ENCODE measurements at regions not wholly inside any gene's neighbourhood (a gene's known extent, or its start where the extent isn't known, plus 50 kb on each side); places are given as distances from the start of the nearest gene placed in this dataset.
"Not testable (repeated sequence)": the region's sequence is repeated elsewhere in the genome, so short reads cannot be mapped to it uniquely, and the experiment has no call there.

- in situ Hi-C loops (cut with HindIII; ENCODE audit: low sequenced_read_pairs) = no loop called here
Observed at GRCh38 chr13:110015253-110015652, 228.9 kb upstream of the IRS2 start.

GRCh38 chr13:110014719-110015118 is 228.3 kb upstream of the IRS2 start:
- in situ Hi-C loops (cut with HindIII; ENCODE audit: low sequenced_read_pairs) = no loop called here
- DNase-seq (ENCODE audit: low spot score) = no peak

More at GRCh38 chr13:110015253-110015652, 228.9 kb upstream of the IRS2 start:
- DNase-seq (ENCODE audit: low spot score) = no peak

- in situ Hi-C loops (cut with HindIII; ENCODE audit: low sequenced_read_pairs) = no loop called here
- DNase-seq (ENCODE audit: low spot score) = no peak
Observed at GRCh38 chr13:110012102-110012739, 225.8 kb upstream of the IRS2 start.

- in situ Hi-C loops (cut with HindIII; ENCODE audit: low sequenced_read_pairs) = no loop called here
- no peak for DNase-seq (ENCODE audit: low spot score)
Observed at GRCh38 chr13:110010404-110011138, 224.2 kb upstream of the IRS2 start.

GRCh38 chr13:110008816-110009215 is 222.4 kb upstream of the IRS2 start:
- in situ Hi-C loops (cut with HindIII; ENCODE audit: low sequenced_read_pairs) = no loop called here

GRCh38 chr13:110006304-110006703 is 219.9 kb upstream of the IRS2 start:
- DNase-seq (ENCODE audit: low spot score) = no peak
- in situ Hi-C loops (cut with HindIII; ENCODE audit: low sequenced_read_pairs) = no loop called here

More at GRCh38 chr13:110008816-110009215, 222.4 kb upstream of the IRS2 start:
- DNase-seq (ENCODE audit: low spot score) = no peak

GRCh38 chr13:110005563-110005962 is 219.2 kb upstream of the IRS2 start:
- no peak for DNase-seq (ENCODE audit: low spot score)
- in situ Hi-C loops (cut with HindIII; ENCODE audit: low sequenced_read_pairs) = no loop called here

GRCh38 chr13:110004814-110005213 is 218.4 kb upstream of the IRS2 start:
- in situ Hi-C loops (cut with HindIII; ENCODE audit: low sequenced_read_pairs) = no loop called here
- DNase-seq (ENCODE audit: low spot score) = no peak

- in situ Hi-C loops (cut with HindIII; ENCODE audit: low sequenced_read_pairs) = no loop called here
- no peak for DNase-seq (ENCODE audit: low spot score)
Observed at GRCh38 chr13:110001670-110002275, 215.4 kb upstream of the IRS2 start.

- in situ Hi-C loops (cut with HindIII; ENCODE audit: low sequenced_read_pairs) = no loop called here
- DNase-seq (ENCODE audit: low spot score) = no peak
Observed at GRCh38 chr13:110000534-110001345, 214.4 kb upstream of the IRS2 start.

- DNase-seq (ENCODE audit: low spot score) = no peak
- in situ Hi-C loops (cut with HindIII; ENCODE audit: low sequenced_read_pairs) = no loop called here
Observed at GRCh38 chr13:109999659-110000533, 213.5 kb upstream of the IRS2 start.

- DNase-seq (ENCODE audit: low spot score) = no peak
- in situ Hi-C loops (cut with HindIII; ENCODE audit: low sequenced_read_pairs) = no loop called here
Observed at GRCh38 chr13:109998684-109999533, 212.5 kb upstream of the IRS2 start.

GRCh38 chr13:109998037-109998436 is 211.7 kb upstream of the IRS2 start:
- no peak for DNase-seq (ENCODE audit: low spot score)
- in situ Hi-C loops (cut with HindIII; ENCODE audit: low sequenced_read_pairs) = no loop called here

- DNase-seq (ENCODE audit: low spot score); in situ Hi-C loops (cut with HindIII; ENCODE audit: low sequenced_read_pairs): not testable (repeated sequence)
Observed at GRCh38 chr13:109997056-109997595, 210.7 kb upstream of the IRS2 start.

GRCh38 chr13:109996404-109996960 is 210.1 kb upstream of the IRS2 start:
- in situ Hi-C loops (cut with HindIII; ENCODE audit: low sequenced_read_pairs) = no loop called here
- no peak for DNase-seq (ENCODE audit: low spot score)

- in situ Hi-C loops (cut with HindIII; ENCODE audit: low sequenced_read_pairs) = no loop called here
- DNase-seq (ENCODE audit: low spot score) = no peak
Observed at GRCh38 chr13:109995578-109995977, 209.2 kb upstream of the IRS2 start.

GRCh38 chr13:109990296-109990695 is 203.9 kb upstream of the IRS2 start:
- in situ Hi-C loops (cut with HindIII; ENCODE audit: low sequenced_read_pairs) = no loop called here

More at GRCh38 chr13:109990296-109990695, 203.9 kb upstream of the IRS2 start:
- no peak for DNase-seq (ENCODE audit: low spot score)
